MM.1S (cell line): ENCODE measurements at regions not wholly inside any gene's neighbourhood (a gene's known extent, or its start where the extent isn't known, plus 50 kb on each side); places are given as distances from the start of the nearest gene placed in this dataset.

ENCODE experiments used
- DNase-seq: peaks from one replicate; pipeline ENCODE4 v3.0.0-alpha.2; 2015
- H2AFZ ChIP-seq: fragments of 300-600 bp; sonication (generic); 2 replicates; pipeline ENCODE4 v1.6.0; 2016; ENCODE audit warnings: antibody characterized with exemption, low read length
- H3F3A ChIP-seq: fragments of 300-600 bp; sonication (generic); 2 replicates; pipeline ENCODE4 v1.6.1; 2016; ENCODE audit warnings: mild to moderate bottlenecking, antibody characterized with exemption, low read length, moderate library complexity, mixed read lengths; ENCODE audit not compliant: insufficient read depth
- H3K27ac ChIP-seq: fragments of 300-600 bp; sonication (generic); 2 replicates; pipeline ENCODE4 v1.5.1; 2016; ENCODE audit warnings: mild to moderate bottlenecking, low read length
- H3K27me3 ChIP-seq: fragments of 300-600 bp; sonication (generic); replicated peaks from 2 replicates; pipeline ENCODE4 v1.6.0; 2016; ENCODE audit warnings: low read length; ENCODE audit not compliant: insufficient read depth
- H3K36me3 ChIP-seq: fragments of 300-600 bp; sonication (generic); replicated peaks from 2 replicates; pipeline ENCODE4 v1.6.1; 2016; ENCODE audit warnings: mild to moderate bottlenecking, low read length, mixed read lengths; ENCODE audit not compliant: insufficient read depth
- H3K4me1 ChIP-seq: fragments of 300-600 bp; sonication (generic); 2 replicates; pipeline ENCODE4 v1.6.1; 2016; ENCODE audit warnings: low read length, mixed read lengths
- H3K4me2 ChIP-seq: fragments of 300-600 bp; sonication (generic); 2 replicates; pipeline ENCODE4 v1.6.0; 2016; ENCODE audit warnings: low read depth, low read length
- H3K4me3 ChIP-seq: fragments of 300-600 bp; sonication (generic); 2 replicates; pipeline ENCODE4 v1.5.1; 2016; ENCODE audit warnings: low read length, mixed read lengths
- H3K79me2 ChIP-seq: fragments of 300-600 bp; sonication (generic); 2 replicates; pipeline ENCODE4 v1.6.1; 2016; ENCODE audit warnings: mixed run types, low read length, mixed read lengths
- H3K9ac ChIP-seq: fragments of 300-600 bp; sonication (generic); 2 replicates; pipeline ENCODE4 v1.6.1; 2016; ENCODE audit warnings: low read length, mixed read lengths
- H3K9me2 ChIP-seq: fragments of 300-600 bp; sonication (generic); replicated peaks from 2 replicates; pipeline ENCODE4 v1.6.1; 2016; ENCODE audit warnings: mild to moderate bottlenecking, low read length, mixed read lengths; ENCODE audit not compliant: insufficient read depth
- H3K9me3 ChIP-seq: fragments of 300-600 bp; sonication (generic); replicated peaks from 2 replicates; pipeline ENCODE4 v1.6.1; 2016; ENCODE audit warnings: mild to moderate bottlenecking, low read length, mixed read lengths; ENCODE audit not compliant: insufficient read depth
- H4K20me1 ChIP-seq: fragments of 300-600 bp; sonication (generic); 2 replicates; pipeline ENCODE4 v1.6.1; 2016; ENCODE audit warnings: mild to moderate bottlenecking, low read length, moderate library complexity, mixed read lengths; ENCODE audit not compliant: insufficient read depth
- CTCF ChIP-seq: fragments of 300-600 bp; sonication (generic); IDR thresholded peaks from 2 replicates; pipeline ENCODE4 v1.5.1; 2016; ENCODE audit warnings: antibody characterized with exemption, low read length, mixed read lengths
- EZH2 ChIP-seq: fragments of 300-600 bp; sonication (generic); optimal IDR thresholded peaks from 2 replicates; pipeline ENCODE3; 2017; ENCODE audit warnings: low read depth, mild to moderate bottlenecking, antibody characterized with exemption, low read length, mixed read lengths
- EZH2phosphoT487 ChIP-seq: fragments of 300-600 bp; sonication (generic); IDR thresholded peaks from 2 replicates; pipeline ENCODE4 v1.6.1; 2018; ENCODE audit warnings: antibody characterized with exemption, low read length

- Histone ChIP-seq H3K27me3 (no peaks in the 10 kb centered on the region), H3F3A (no peaks in the 10 kb centered on the region), H3K9ac (no peak overlapping the region), H3K4me3 (no peak overlapping the region), H4K20me1 (no peaks in the 10 kb centered on the region), H3K9me2 (no peaks in the 10 kb centered on the region), H3K9me3 (no peaks in the 10 kb centered on the region), H3K4me2 (no peak overlapping the region), H3K27ac (no peak overlapping the region), H2AFZ (no peak overlapping the region), H3K36me3 (no peaks in the 10 kb centered on the region), H3K79me2 (no peaks in the 10 kb centered on the region), H3K4me1 (no peaks in the 10 kb centered on the region)
- DNase-seq: no peak
- TF ChIP-seq EZH2: no peak
- no peak for TF ChIP-seq EZH2phosphoT487
- no peak for TF ChIP-seq CTCF
These were observed 122.6 kb upstream of the PIEZO2 start for GRCh38 chr18:11271954-11272353.

GRCh38 chr18:11269257-11269656 lies 119.9 kb upstream of the PIEZO2 start:
- H3K4me3 ChIP-seq: no peak overlapping the region
- H2AFZ ChIP-seq: no peak overlapping the region
- no peak overlapping the region for H3K27ac ChIP-seq
- TF ChIP-seq EZH2phosphoT487: no peak
- no peak for TF ChIP-seq CTCF
- TF ChIP-seq EZH2: no peak
- no peaks in the 10 kb centered on the region for H3K9me2 ChIP-seq
- no peak overlapping the region for H3K4me2 ChIP-seq
- H3K79me2 ChIP-seq: no peaks in the 10 kb centered on the region
- H3K4me1 ChIP-seq: no peaks in the 10 kb centered on the region
- no peak for DNase-seq
- H3K9ac ChIP-seq: no peak overlapping the region
- no peaks in the 10 kb centered on the region for H4K20me1 ChIP-seq
- no peaks in the 10 kb centered on the region for H3K9me3 ChIP-seq
- H3K27me3 ChIP-seq: no peaks in the 10 kb centered on the region
- H3K36me3 ChIP-seq: no peaks in the 10 kb centered on the region
- no peaks in the 10 kb centered on the region for H3F3A ChIP-seq

- no peak overlapping the region for H3K27ac ChIP-seq
- DNase-seq: no peak
These were observed 119.4 kb upstream of the PIEZO2 start for GRCh38 chr18:11268741-11269233.

GRCh38 chr18:11268153-11268552 lies 118.8 kb upstream of the PIEZO2 start:
- DNase-seq: no peak
- Histone ChIP-seq H3K9ac (no peak overlapping the region), H3K9me2 (no peaks in the 10 kb centered on the region), H3K4me3 (no peak overlapping the region), H3K9me3 (no peaks in the 10 kb centered on the region), H3F3A (no peaks in the 10 kb centered on the region), H3K36me3 (no peaks in the 10 kb centered on the region), H3K27me3 (no peaks in the 10 kb centered on the region), H3K27ac (no peak overlapping the region), H4K20me1 (no peaks in the 10 kb centered on the region), H3K79me2 (no peaks in the 10 kb centered on the region), H2AFZ (no peak overlapping the region), H3K4me2 (no peak overlapping the region), H3K4me1 (no peaks in the 10 kb centered on the region)
- TF ChIP-seq EZH2 (no peak), CTCF (no peak), EZH2phosphoT487 (no peak)

More at GRCh38 chr18:11268741-11269233, 119.4 kb upstream of the PIEZO2 start:
- Histone ChIP-seq H3K9me3 (no peaks in the 10 kb centered on the region), H4K20me1 (no peaks in the 10 kb centered on the region), H3K9ac (no peak overlapping the region), H2AFZ (no peak overlapping the region), H3K9me2 (no peaks in the 10 kb centered on the region), H3K4me1 (no peaks in the 10 kb centered on the region), H3K79me2 (no peaks in the 10 kb centered on the region), H3K4me3 (no peak overlapping the region), H3K4me2 (no peak overlapping the region), H3K36me3 (no peaks in the 10 kb centered on the region), H3K27me3 (no peaks in the 10 kb centered on the region), H3F3A (no peaks in the 10 kb centered on the region)
- TF ChIP-seq EZH2: no peak
- no peak for TF ChIP-seq EZH2phosphoT487
